Small intestine (tissue), 7 donors: ENCODE measurements at regions not wholly inside any gene's neighbourhood (a gene's known extent, or its start where the extent isn't known, plus 50 kb on each side); places are given as distances from the start of the nearest gene placed in this dataset.

ENCODE experiments used
- DNase-seq, 2 donors: peaks; one replicate each; pipeline versions ENCODE4 v3.0.0 to v3.0.0-alpha.2; 2013
- FAIRE-seq: peaks from 2 replicates; lab custom pipeline; 2012; peaks lifted over from hg19 to GRCh38; lab: Jason Lieb, UNC
- H3K27ac ChIP-seq, 3 donors: one replicate each; pipeline ENCODE4 v1.5.1; 2013; ENCODE audit warnings: low read length in 2 of 3, mild to moderate bottlenecking in 2 of 3, control low read depth in 1 of 3, inconsistent platforms in 1 of 3, low read depth in 1 of 3, moderate library complexity in 1 of 3
- H3K27me3 ChIP-seq, 3 donors: one replicate each; pipeline ENCODE4 v1.6.1; 2013; ENCODE audit warnings: low read length in 3 of 3, inconsistent platforms in 1 of 3; ENCODE audit not compliant: control insufficient read depth in 3 of 3, insufficient read depth in 3 of 3
- H3K36me3 ChIP-seq, 3 donors: one replicate each; pipeline ENCODE4 v1.6.1; 2013; ENCODE audit warnings: low read length in 3 of 3, inconsistent platforms in 1 of 3, low read depth in 1 of 3, mild to moderate bottlenecking in 1 of 3, moderate library complexity in 1 of 3; ENCODE audit not compliant: control insufficient read depth in 3 of 3, insufficient read depth in 2 of 3
- H3K4me1 ChIP-seq, 3 donors: one replicate each; pipeline ENCODE4 v1.6.1; 2013; ENCODE audit warnings: low read length in 2 of 3, inconsistent platforms in 1 of 3, low read depth in 1 of 3, mild to moderate bottlenecking in 1 of 3, moderate library complexity in 1 of 3; ENCODE audit not compliant: control insufficient read depth in 3 of 3, insufficient read depth in 2 of 3
- H3K4me3 ChIP-seq, 3 donors: one replicate each; pipeline ENCODE4 v1.5.1; 2013; ENCODE audit warnings: low read length in 3 of 3, control low read depth in 1 of 3, inconsistent platforms in 1 of 3, low read depth in 1 of 3, mild to moderate bottlenecking in 1 of 3, moderate library complexity in 1 of 3
- H3K9me3 ChIP-seq, 2 donors: one replicate each; pipeline ENCODE4 v1.6.1; 2013; ENCODE audit warnings: low read depth in 1 of 2, low read length in 1 of 2; ENCODE audit not compliant: control insufficient read depth in 2 of 2, insufficient read depth in 1 of 2
- WGBS, 3 donors: extraction: QIAGEN DNeasy Blood & Tissue Kit; methylation state at CpG; one replicate each; pipeline ENCODE4 v1.1.7; 2013; 5-methylcytosine and 5-hydroxymethylcytosine counted together
- donor health status: healthy with polysubstance abuse.
- donor health status: control.
- donor health status: control.
- donor health status: Bipolar disorder and iron deficiency.
- donor health status: healthy.

DNA sequence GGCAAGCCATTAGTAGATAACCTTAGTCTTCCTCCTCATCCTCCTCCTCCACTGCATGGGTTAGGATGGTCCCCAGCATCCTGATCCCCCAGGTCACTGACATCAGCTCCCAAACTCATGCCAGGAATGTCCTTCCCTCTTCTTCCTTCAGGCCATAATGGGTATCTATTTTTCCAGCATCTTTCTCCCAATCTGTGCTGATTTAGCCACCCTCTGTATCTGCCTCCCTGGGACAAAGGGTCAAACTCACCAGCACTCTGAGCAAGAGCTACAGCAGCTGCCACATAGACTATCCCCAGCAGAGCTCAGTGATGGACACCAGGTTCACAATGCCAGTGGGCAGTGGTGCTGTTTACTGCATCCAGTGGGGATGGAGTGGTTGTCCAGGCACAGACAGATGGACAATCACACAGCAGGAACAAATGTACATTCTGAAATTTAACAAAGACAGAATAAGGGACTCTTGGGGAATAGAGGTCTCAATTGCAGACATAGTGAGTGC, 115.2 kb upstream of the TOP3B start:
- Histone ChIP-seq H3K36me3 (no peaks in the 10 kb centered on the region), H3K9me3 (no peaks in the 10 kb centered on the region), H3K4me1 (no peaks in the 10 kb centered on the region), H3K4me3 (no peak overlapping the region), H3K27me3 (peaks cover 0 to 9% (median 0%) of the 10 kb centered on the region in 3 donors), H3K27ac (no peak overlapping the region)
- no peak for FAIRE-seq
- DNase-seq, result no peak

DNA sequence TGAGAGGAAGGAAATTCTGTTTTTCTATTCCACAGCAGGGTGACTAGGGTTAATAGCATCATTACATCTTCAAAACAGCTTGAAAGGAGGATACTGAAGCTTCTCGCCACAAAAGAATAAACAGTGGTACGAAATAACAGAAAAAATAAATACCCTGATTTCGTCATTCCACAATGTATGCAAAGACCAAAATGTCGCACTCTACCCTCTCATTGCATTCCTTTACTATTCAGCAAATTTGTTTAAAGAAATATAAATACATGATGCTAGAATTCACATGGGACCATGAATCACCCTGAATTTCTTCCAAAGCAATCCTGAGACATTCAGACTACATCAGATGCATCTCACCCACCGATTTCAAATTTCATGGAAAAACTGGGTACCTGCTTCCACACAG, 112.3 kb upstream of the TOP3B start:
- no peaks in the 10 kb centered on the region for H3K36me3 ChIP-seq
- no peak overlapping the region for H3K27ac ChIP-seq
- FAIRE-seq (no peak), DNase-seq (no peak)
- H3K9me3 ChIP-seq, result no peaks in the 10 kb centered on the region
- 78 to 82% (median 80%) methylated on average over 5 of the region's 5 CpGs for WGBS, 3 donors
- peaks cover 0 to 9% (median 0%) of the 10 kb centered on the region in 3 donors for H3K27me3 ChIP-seq
- H3K4me3 ChIP-seq, result no peak overlapping the region
- H3K4me1 ChIP-seq, result no peaks in the 10 kb centered on the region

DNA sequence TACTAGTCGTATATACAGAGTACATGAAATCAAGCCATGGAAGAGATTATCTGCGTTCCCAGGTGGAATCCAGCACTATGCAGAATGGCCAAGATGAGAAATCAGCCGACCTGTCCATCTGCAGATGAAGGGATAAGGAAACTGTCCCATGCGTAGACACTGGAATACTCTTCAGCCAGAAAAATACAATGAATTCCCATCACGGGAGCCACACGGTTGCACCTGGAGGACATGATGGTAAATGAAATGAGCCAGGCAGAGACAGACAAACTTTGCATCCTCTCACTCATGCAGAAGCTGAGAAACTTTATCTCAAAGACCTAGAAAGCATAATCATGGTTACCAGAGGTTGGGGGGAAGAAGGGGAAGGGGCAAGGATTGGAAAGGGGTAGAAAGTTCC, 111.9 kb upstream of the TOP3B start:
- Histone ChIP-seq H3K4me3 (no peak overlapping the region), H3K4me1 (no peaks in the 10 kb centered on the region), H3K27me3 (peaks cover 0 to 9% (median 0%) of the 10 kb centered on the region in 3 donors), H3K27ac (no peak overlapping the region), H3K9me3 (no peaks in the 10 kb centered on the region), H3K36me3 (no peaks in the 10 kb centered on the region)
- no peak for DNase-seq
- FAIRE-seq, result no peak
- 71 to 77% (median 75%) methylated on average over 6 of the region's 6 CpGs for WGBS, 3 donors

DNA sequence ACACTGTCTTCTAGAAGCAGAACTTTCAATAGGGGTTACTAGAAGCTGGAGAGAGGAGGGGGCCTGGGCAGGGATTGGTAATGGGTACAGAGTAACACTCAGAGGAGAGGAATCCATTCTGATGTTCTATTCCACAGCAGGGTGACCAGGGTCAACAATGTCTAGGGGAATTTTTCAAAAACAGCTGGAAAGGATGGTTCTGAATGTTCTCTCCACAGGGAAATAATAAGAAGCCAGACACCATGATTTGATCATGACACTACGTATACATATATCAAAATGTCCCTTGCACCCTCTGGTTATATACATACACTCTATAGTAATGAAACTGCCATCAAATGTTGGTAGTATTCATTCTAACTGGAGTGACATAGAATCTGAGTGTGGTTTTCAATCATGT, 111.2 kb upstream of the TOP3B start:
- Histone ChIP-seq H3K27me3 (peaks cover 0 to 9% (median 0%) of the 10 kb centered on the region in 3 donors), H3K4me1 (no peaks in the 10 kb centered on the region), H3K27ac (no peak overlapping the region), H3K4me3 (no peak overlapping the region), H3K9me3 (no peaks in the 10 kb centered on the region), H3K36me3 (no peaks in the 10 kb centered on the region)
- FAIRE-seq (no peak), DNase-seq (no peak)
- 86 to 95% (median 92%) methylated on average over 1 of the region's 1 CpG for WGBS, 3 donors

DNA sequence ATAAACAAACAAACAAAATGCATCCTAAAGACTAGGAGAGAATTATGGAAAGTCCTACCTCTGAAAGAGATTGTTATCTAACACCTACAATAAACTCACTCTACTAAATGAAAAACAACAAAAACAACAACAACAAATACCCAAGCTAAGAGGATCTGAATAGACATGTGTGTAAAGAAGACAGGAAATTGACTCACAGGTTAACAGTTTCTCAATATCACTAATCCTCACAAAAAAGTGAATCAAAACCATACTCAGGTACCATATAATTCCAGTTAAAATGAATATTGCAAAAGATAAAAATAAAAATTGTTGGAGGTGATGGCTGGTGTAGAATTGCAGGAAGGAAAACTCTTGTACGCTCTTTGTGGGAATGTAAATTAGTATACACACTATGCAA, 110.4 kb upstream of the TOP3B start:
- Histone ChIP-seq H3K27me3 (peaks cover 0 to 8% (median 0%) of the 10 kb centered on the region in 3 donors), H3K9me3 (no peaks in the 10 kb centered on the region), H3K4me3 (no peak overlapping the region), H3K4me1 (no peaks in the 10 kb centered on the region), H3K27ac (no peak overlapping the region), H3K36me3 (no peaks in the 10 kb centered on the region)
- WGBS, 3 donors, result 74 to 85% (median 76%) methylated on average over 1 of the region's 1 CpG
- DNase-seq, result no peak
- FAIRE-seq, result no peak

DNA sequence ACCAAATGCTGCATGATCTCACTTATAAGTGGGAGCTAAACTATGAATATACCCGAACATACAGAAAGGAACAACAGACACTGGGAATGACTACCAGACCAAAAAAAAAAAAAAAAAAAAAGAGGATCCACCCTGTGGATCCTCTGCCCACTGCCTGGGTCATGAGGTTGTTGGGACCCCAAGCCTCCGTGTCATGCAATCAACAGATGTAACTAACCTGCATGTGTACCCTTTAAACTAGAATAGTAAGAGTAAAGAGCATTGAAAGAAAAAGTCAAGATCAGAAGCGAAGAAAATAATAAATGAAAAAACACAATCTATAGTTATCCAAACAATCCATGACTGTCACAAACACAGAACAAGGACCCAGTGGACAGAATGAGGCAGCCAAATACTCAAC, 109.5 kb upstream of the TOP3B start:
- Histone ChIP-seq H3K36me3 (no peaks in the 10 kb centered on the region), H3K4me3 (no peak overlapping the region), H3K27me3 (peaks cover 0 to 4% (median 0%) of the 10 kb centered on the region in 3 donors), H3K4me1 (no peaks in the 10 kb centered on the region), H3K27ac (no peak overlapping the region), H3K9me3 (no peaks in the 10 kb centered on the region)
- WGBS, 3 donors, result 75 to 95% (median 86%) methylated on average over 3 of the region's 3 CpGs
- FAIRE-seq, result no peak
- DNase-seq, result no peak

DNA sequence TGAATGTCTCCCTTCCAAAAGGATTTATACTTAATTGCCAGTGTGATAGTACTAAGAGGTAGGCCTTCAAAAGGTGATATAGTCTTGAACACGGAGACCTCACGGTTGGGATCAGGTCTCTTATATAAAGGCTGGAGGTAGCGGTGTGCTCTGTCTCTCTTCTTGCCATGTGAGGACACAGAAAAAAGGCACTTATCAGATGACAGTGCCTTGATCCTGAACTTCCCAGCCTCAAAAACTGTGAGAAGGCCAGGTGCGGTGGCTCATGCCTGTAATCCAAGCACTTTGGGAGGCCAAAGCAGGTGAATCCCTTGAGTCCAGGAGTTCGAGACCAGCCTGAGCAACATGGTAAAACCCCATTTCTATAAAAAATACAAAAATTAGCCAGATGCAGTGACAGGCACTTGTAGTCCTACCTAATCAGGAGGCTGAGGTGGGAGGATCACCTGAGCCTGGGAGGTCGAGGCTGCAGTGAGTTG, 108.9 kb upstream of the TOP3B start:
- 84 to 85% (median 84%) methylated on average over 6 of the region's 6 CpGs for WGBS, 3 donors
- Histone ChIP-seq H3K4me3 (no peak overlapping the region), H3K27me3 (peaks cover 0 to 6% (median 0%) of the 10 kb centered on the region in 3 donors), H3K4me1 (no peaks in the 10 kb centered on the region), H3K9me3 (no peaks in the 10 kb centered on the region), H3K36me3 (no peaks in the 10 kb centered on the region), H3K27ac (no peak overlapping the region)
- FAIRE-seq (no peak), DNase-seq (no peak)

DNA sequence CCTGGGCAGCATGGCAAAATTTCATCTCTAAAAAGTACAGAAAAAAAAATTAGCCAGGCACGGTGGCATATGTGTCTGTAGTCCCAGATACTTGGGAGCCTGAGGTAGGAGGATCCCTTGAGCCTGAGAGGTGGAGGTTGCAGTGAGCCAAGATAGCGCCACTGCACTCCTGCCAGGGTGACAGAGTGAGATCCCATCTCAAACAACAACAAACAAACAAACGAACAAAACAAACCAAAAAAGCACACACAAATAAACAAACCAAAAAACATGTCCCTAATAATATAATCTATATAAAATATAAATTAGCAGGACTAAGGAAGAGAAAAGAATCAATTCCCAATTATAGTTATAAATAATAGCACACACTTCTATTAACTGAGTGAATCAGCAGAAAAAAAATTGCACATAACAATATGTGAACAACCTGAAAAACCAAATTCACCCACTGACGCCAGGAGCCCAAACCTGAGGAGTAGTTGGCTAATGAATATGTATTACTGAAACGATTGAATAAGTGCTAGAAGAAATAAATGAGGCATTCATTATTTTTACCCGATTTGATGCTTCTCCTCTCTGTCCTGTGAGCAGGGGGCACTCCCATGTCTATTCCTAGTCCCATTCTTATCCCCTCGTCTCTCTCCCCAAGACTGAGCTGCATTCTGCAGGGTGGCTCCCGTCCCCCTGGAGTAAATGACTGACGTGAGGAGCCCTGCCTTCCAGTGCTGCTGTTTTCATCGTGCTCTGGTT, 108.2 kb upstream of the TOP3B start:
- WGBS, 3 donors, result 55 to 57% (median 56%) methylated on average over 10 of the region's 10 CpGs
- Histone ChIP-seq H3K4me3 (no peak overlapping the region), H3K36me3 (no peaks in the 10 kb centered on the region), H3K27ac (no peak overlapping the region), H3K27me3 (peaks cover 0 to 6% (median 0%) of the 10 kb centered on the region in 3 donors), H3K9me3 (no peaks in the 10 kb centered on the region), H3K4me1 (no peaks in the 10 kb centered on the region)
- FAIRE-seq (no peak), DNase-seq (no peak)
